PC-9 (cell line): ENCODE measurements at regions not wholly inside any gene's neighbourhood (a gene's known extent, or its start where the extent isn't known, plus 50 kb on each side); places are given as distances from the start of the nearest gene placed in this dataset.

Experiments
- BruUV-seq: library from RNA; stranded (reverse); fragments of 400-500 nt; replicated peaks from 2 replicates; lab custom pipeline; 2021; lab: Mats Ljungman, UMichigan
- CTCF ChIA-PET: fragments of 300-600 bp; sonication (Branson Sonifier 250); formaldehyde crosslinking; loops from one replicate; lab custom pipeline; 2022; ENCODE audit warnings: antibody characterized with exemption; lab: Charles Lee
- POLR2A ChIA-PET: fragments of 300-600 bp; sonication (Branson Sonifier 250); formaldehyde crosslinking; loops from one replicate; lab custom pipeline; 2022; ENCODE audit warnings: antibody characterized with exemption; ENCODE audit not compliant: unreplicated experiment; lab: Charles Lee
- DNase-seq, 2 experiments: peaks; one replicate each; pipeline versions ENCODE4 v3.0.0 to v3.0.0-alpha.2; 2015 to 2022; ENCODE audit warnings: mixed read lengths in 1 of 2
- H2AFZ ChIP-seq: fragments of 200-600 bp; sonication (generic); 2 replicates; pipeline ENCODE4 v1.8.1; 2017; ENCODE audit warnings: antibody characterized with exemption
- H3F3A ChIP-seq: fragments of 200-600 bp; sonication (generic); 2 replicates; pipeline ENCODE4 v1.8.1; 2017; ENCODE audit warnings: antibody characterized with exemption, mild to moderate bottlenecking, low read depth; ENCODE audit not compliant: insufficient read depth
- H3K27ac ChIP-seq: fragments of 200-600 bp; sonication (generic); 2 replicates; pipeline ENCODE4 v1.6.1; 2016; ENCODE audit warnings: mixed run types
- H3K27me3 ChIP-seq: fragments of 200-600 bp; sonication (generic); 2 replicates; pipeline ENCODE4 v1.6.1; 2016; ENCODE audit warnings: low read depth, mixed run types; ENCODE audit not compliant: insufficient read depth
- H3K36me3 ChIP-seq: fragments of 200-600 bp; sonication (generic); 2 replicates; pipeline ENCODE4 v1.6.1; 2016; ENCODE audit warnings: low read depth, mixed run types
- H3K4me1 ChIP-seq: fragments of 200-600 bp; sonication (generic); replicated peaks from 2 replicates; pipeline ENCODE4 v1.6.1; 2016; ENCODE audit warnings: mixed run types; ENCODE audit not compliant: insufficient read depth
- H3K4me2 ChIP-seq: fragments of 200-600 bp; sonication (generic); 2 replicates; pipeline ENCODE4 v1.6.1; 2017; ENCODE audit warnings: mixed run types
- H3K4me3 ChIP-seq: fragments of 200-600 bp; sonication (generic); 2 replicates; pipeline ENCODE4 v1.6.1; 2016; ENCODE audit warnings: mixed run types
- H3K79me2 ChIP-seq: fragments of 200-600 bp; sonication (generic); 2 replicates; pipeline ENCODE4 v1.6.1; 2017; ENCODE audit warnings: low read depth, mixed run types
- H3K9me2 ChIP-seq: fragments of 200-600 bp; sonication (generic); 2 replicates; pipeline ENCODE4 v1.8.1; 2017; ENCODE audit warnings: mild to moderate bottlenecking; ENCODE audit not compliant: insufficient read depth
- H3K9me3 ChIP-seq: fragments of 200-600 bp; sonication (generic); 2 replicates; pipeline ENCODE4 v1.8.1; 2016; ENCODE audit warnings: low read depth; ENCODE audit not compliant: insufficient read depth
- H4K20me1 ChIP-seq: fragments of 200-600 bp; sonication (generic); 2 replicates; pipeline ENCODE4 v1.8.1; 2017; ENCODE audit not compliant: insufficient read depth
- EZH2 ChIP-seq: fragments of 200-600 bp; sonication (generic); IDR thresholded peaks from 2 replicates; pipeline ENCODE4 v1.8.0; 2017; ENCODE audit warnings: antibody characterized with exemption, low read depth
- intact Hi-C: fragments of 100-400 bp; cut with micrococcal nuclease; formaldehyde crosslinking; loops from one replicate; pipeline ENCODE4 v1.10.0; 2022; ENCODE audit not compliant: unreplicated experiment
- TF ChIP-seq, protein P1 (sequence below): fragments of 200-600 bp; sonication (generic); conservative IDR thresholded peaks from 2 replicates; pipeline ENCODE4 v1.6.1; 2017; ENCODE audit warnings: mixed run types, antibody characterized with exemption, mild to moderate bottlenecking, moderate library complexity

DNA sequence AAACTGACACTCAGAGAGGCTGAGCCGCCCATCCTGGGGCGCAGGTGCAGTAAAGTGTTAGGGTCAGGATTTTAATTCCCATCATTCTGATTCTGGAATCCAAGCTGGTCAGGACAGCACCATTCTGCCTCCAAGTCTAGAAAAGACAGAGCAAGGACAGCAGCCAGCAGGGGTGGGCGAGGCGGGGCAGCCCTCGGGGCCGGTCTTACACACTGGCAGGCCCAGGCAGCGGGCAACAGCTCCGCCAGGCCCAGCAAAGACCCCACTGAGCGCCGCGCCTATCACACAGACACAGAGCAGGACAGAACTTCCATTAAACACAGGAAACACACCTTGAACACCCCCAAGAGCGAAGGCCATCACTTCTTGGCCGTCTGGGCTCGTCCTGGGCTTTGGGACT lies 66.5 kb upstream of the RXRA start:
- H3K27me3 ChIP-seq: peaks cover 31% of the 10 kb centered on the region
- H3K9me3 ChIP-seq: no peaks in the 10 kb centered on the region
- POLR2A ChIA-PET: no interaction called here
- H2AFZ ChIP-seq: no peak overlapping the region
- no peak for TF ChIP-seq EZH2
- TF ChIP-seq, protein P1, sequence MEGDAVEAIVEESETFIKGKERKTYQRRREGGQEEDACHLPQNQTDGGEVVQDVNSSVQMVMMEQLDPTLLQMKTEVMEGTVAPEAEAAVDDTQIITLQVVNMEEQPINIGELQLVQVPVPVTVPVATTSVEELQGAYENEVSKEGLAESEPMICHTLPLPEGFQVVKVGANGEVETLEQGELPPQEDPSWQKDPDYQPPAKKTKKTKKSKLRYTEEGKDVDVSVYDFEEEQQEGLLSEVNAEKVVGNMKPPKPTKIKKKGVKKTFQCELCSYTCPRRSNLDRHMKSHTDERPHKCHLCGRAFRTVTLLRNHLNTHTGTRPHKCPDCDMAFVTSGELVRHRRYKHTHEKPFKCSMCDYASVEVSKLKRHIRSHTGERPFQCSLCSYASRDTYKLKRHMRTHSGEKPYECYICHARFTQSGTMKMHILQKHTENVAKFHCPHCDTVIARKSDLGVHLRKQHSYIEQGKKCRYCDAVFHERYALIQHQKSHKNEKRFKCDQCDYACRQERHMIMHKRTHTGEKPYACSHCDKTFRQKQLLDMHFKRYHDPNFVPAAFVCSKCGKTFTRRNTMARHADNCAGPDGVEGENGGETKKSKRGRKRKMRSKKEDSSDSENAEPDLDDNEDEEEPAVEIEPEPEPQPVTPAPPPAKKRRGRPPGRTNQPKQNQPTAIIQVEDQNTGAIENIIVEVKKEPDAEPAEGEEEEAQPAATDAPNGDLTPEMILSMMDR: no peak
- no peaks in the 10 kb centered on the region for H3K9me2 ChIP-seq
- no TSS peak for BruUV-seq
- no peak overlapping the region for H3K4me3 ChIP-seq
- no peaks in the 10 kb centered on the region for H3K4me1 ChIP-seq
- no peak overlapping the region for H3K4me2 ChIP-seq
- intact Hi-C loops: no loop called here
- no peaks in the 10 kb centered on the region for H3K36me3 ChIP-seq
- H3K79me2 ChIP-seq: no peaks in the 10 kb centered on the region
- no peaks in the 10 kb centered on the region for H3F3A ChIP-seq
- CTCF ChIA-PET: no interaction called here
- H4K20me1 ChIP-seq: no peaks in the 10 kb centered on the region
- no peak for DNase-seq
- H3K27ac ChIP-seq: no peak overlapping the region

DNA sequence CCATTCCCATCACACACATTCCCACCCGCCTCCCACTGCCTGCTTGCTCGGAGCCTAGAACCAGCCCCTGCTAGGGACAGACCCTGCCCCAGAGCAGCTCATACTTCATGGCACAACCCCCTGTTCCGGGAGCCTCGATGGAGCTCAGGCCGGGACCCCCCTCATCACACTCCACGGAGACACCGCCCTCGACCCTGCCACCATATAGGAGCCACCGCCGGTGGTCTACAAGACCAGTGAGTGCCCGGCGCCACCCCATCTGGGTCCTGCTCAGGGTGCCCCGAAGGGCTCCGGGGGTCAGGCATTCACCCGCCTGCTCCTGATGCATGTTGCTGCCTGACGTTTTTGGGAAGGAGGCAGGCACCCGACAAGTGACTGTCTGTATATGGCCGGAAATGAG lies 65.5 kb upstream of the RXRA start:
- CTCF ChIA-PET: no interaction called here
- no TSS peak for BruUV-seq
- Histone ChIP-seq H3K4me3 (no peak overlapping the region), H3K79me2 (no peaks in the 10 kb centered on the region), H3K27ac (no peak overlapping the region), H3K4me2 (no peak overlapping the region), H3K9me3 (no peaks in the 10 kb centered on the region), H3K9me2 (no peaks in the 10 kb centered on the region), H2AFZ (no peak overlapping the region), H3K4me1 (no peaks in the 10 kb centered on the region), H3F3A (no peaks in the 10 kb centered on the region), H3K27me3 (peaks cover 38% of the 10 kb centered on the region), H4K20me1 (no peaks in the 10 kb centered on the region), H3K36me3 (no peaks in the 10 kb centered on the region)
- intact Hi-C loops: no loop called here
- POLR2A ChIA-PET: no interaction called here
- TF ChIP-seq EZH2: no peak
- TF ChIP-seq, protein P1: no peak
- DNase-seq: no peak

- Histone ChIP-seq H3K4me1 (no peaks in the 10 kb centered on the region), H3K4me2 (no peak overlapping the region), H3K9me2 (no peaks in the 10 kb centered on the region), H3K9me3 (no peaks in the 10 kb centered on the region), H3K79me2 (no peaks in the 10 kb centered on the region), H3K4me3 (no peak overlapping the region), H2AFZ (no peak overlapping the region), H3F3A (no peaks in the 10 kb centered on the region), H3K27me3 (peaks cover 51% of the 10 kb centered on the region), H3K36me3 (no peaks in the 10 kb centered on the region), H3K27ac (no peak overlapping the region), H4K20me1 (no peaks in the 10 kb centered on the region)
- POLR2A ChIA-PET: no interaction called here
- CTCF ChIA-PET: no interaction called here
- DNase-seq: no peak
- BruUV-seq: no TSS peak
- TF ChIP-seq, protein P1: no peak
- TF ChIP-seq EZH2: no peak
- intact Hi-C loops: no loop called here
These were observed 64.2 kb upstream of the RXRA start for GRCh38 chr9:134262035-134262434.
